NB4 (cell line): ENCODE measurements at regions not wholly inside any gene's neighbourhood (a gene's known extent, or its start where the extent isn't known, plus 50 kb on each side); places are given as distances from the start of the nearest gene placed in this dataset.
"Not testable (repeated sequence)": the region's sequence is repeated elsewhere in the genome, so short reads cannot be mapped to it uniquely, and the experiment has no call there.

Experiments used
- DNase-seq: peaks from one replicate; pipeline ENCODE4 v3.0.0; 2010; ENCODE audit warnings: low read depth
- H3K4me3 ChIP-seq: one replicate; pipeline ENCODE4 v1.5.1; 2011; ENCODE audit warnings: mild to moderate bottlenecking, low read depth, low read length, moderate library complexity
- MYC ChIP-seq: IDR thresholded peaks from 2 replicates; pipeline ENCODE4 v1.6.1; 2011; ENCODE audit warnings: low read depth, low read length
- POLR2A ChIP-seq: IDR thresholded peaks from 2 replicates; pipeline ENCODE4 v1.6.1; 2011; ENCODE audit warnings: mild to moderate bottlenecking; ENCODE audit not compliant: insufficient read length; ENCODE audit errors: extremely low read depth
- TF ChIP-seq, protein P1 (sequence below): IDR thresholded peaks from one replicate; pipeline ENCODE4 v1.5.1; 2012; ENCODE audit warnings: low read depth, low read length
- TF ChIP-seq, protein P2 (sequence below): IDR thresholded peaks from 2 replicates; pipeline ENCODE4 v1.6.1; 2011; ENCODE audit warnings: low read depth, low read length

DNA sequence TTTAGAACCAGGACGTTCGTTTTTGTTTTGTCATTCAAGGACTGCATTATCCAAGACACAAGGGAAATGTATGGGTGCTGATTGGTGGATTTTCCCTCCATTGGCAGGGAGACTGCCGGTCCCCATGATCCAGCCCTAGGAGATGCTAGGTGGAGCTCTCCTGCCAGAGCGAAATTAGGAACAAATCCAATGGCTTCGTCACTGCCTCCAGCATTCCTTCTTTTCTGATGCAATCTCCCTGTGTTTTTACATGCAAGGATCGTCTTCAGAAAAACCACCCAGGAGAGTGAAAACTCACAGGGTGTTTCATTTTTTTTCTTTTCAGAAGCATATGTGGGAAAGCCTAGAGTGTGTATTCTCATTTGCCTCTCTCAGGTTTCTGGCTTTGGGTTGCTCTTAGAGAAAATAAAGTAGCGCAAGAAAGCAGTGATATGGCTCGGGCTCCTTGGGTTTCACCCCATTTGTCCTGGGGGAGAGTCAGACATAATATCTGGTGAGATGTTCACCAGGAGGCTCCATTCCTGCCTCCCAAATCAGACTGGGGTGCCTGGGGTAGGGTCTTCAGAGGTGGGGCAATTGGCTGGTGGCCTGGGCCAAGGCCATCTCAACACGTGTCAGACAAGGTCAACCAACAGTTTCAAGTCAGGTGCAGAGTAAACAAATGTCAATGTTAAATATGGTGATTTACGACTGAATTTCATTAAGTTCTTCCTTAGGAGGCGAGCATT, 450.9 kb upstream of the MKI67 start:
- no peak overlapping the region for H3K4me3 ChIP-seq
- no peak for DNase-seq
- TF ChIP-seq MYC: no peak
- no peak for TF ChIP-seq POLR2A
- TF ChIP-seq, protein P1, sequence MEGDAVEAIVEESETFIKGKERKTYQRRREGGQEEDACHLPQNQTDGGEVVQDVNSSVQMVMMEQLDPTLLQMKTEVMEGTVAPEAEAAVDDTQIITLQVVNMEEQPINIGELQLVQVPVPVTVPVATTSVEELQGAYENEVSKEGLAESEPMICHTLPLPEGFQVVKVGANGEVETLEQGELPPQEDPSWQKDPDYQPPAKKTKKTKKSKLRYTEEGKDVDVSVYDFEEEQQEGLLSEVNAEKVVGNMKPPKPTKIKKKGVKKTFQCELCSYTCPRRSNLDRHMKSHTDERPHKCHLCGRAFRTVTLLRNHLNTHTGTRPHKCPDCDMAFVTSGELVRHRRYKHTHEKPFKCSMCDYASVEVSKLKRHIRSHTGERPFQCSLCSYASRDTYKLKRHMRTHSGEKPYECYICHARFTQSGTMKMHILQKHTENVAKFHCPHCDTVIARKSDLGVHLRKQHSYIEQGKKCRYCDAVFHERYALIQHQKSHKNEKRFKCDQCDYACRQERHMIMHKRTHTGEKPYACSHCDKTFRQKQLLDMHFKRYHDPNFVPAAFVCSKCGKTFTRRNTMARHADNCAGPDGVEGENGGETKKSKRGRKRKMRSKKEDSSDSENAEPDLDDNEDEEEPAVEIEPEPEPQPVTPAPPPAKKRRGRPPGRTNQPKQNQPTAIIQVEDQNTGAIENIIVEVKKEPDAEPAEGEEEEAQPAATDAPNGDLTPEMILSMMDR: no peak
- TF ChIP-seq, protein P2, sequence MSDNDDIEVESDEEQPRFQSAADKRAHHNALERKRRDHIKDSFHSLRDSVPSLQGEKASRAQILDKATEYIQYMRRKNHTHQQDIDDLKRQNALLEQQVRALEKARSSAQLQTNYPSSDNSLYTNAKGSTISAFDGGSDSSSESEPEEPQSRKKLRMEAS: no peak

DNA sequence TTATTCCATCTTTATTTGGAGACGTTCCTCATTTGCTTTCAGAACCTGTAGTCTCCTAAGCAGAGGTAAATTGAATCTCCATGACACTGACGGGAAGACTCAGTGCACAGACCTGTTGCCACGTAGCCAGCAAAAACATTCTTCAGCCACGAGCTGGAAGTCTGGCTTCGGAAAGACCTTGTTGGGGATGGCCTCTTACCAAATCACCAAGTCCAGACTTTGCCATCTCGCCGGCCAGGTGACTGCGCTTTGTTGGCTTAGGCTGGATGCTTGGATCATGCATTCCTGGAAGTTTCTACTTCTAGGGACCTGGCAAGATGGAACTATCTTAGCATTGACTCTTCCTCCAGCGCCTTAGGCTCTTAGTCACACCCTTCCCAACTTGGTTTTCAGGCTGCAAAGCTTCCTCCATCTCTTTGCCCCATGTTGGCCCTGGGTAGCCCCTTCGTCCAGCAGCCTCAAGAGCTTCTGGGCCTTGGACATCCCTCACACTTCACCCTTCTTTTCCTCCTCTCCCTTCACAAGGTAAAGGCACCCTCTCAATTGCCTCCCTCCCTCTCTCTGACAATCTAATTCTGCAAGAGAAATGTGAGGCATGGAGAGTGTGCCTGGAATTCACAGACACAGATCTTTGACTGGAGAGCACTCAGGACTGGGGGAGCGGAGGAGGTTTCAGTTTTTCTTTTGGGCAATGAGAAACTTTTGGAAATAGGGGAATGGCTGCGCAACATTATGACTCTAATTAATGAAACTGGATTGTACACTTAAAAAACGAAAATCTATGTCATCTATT, 451.9 kb upstream of the MKI67 start:
- TF ChIP-seq, protein P2: no peak
- TF ChIP-seq MYC: no peak
- TF ChIP-seq, protein P1: no peak
- TF ChIP-seq POLR2A: no peak
- no peak overlapping the region for H3K4me3 ChIP-seq
- DNase-seq: no peak

DNA sequence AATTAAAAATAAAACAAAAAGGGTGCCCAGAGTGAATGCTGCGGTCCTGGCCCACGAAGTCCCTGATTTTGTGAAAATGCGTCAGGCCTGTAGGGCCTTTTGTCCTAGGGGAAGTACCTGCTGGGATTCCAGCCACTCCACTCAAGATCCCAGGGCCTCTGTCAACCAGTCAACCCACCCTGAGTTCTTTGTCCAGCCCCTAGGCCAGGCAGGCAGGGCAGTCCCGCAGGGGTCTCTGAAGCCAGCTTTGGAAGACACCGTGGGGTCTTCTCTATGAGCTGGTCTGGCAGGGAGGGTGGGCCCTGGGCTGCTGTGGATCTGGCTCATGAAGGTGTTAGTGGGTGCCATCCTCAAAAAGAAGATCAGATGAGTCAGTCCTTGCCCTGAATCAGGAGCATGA, 452.5 kb upstream of the MKI67 start:
- no peak for DNase-seq
- no peak overlapping the region for H3K4me3 ChIP-seq
- TF ChIP-seq, protein P2: no peak
- TF ChIP-seq MYC: no peak
- TF ChIP-seq, protein P1: no peak
- TF ChIP-seq POLR2A: no peak

DNA sequence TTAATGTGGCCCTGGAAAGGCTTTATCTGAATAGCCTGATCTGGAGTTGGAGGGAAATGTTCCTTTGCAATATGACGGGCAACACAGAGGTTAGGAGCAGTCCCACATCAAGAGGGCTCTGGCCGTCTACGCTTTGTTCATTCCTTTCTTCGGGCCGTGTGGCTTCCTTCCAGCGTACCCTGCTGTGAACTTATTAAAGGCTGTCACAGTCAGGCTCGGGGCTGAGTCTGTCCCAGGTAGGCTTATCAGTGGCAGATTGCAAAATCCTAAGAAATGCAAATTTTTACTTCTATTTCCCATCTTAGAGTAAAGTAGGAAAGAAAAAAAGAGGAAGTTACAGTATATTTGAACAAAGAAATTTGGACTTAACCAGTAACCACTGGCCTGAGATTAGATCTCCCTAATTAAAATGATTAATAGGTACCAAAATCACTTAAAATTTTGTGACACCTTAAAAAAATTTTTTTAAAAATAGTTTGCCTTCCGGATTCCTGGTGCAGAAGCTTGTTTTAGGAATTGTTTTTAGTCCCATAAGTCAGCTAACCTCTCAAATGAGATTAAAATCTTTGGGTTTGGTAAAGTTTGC, 453.1 kb upstream of the MKI67 start:
- no peak overlapping the region for H3K4me3 ChIP-seq
- peak; percentile 5 for DNase-seq
- TF ChIP-seq POLR2A (no peak), MYC (no peak)
- TF ChIP-seq, protein P1: no peak
- TF ChIP-seq, protein P2: no peak

DNA sequence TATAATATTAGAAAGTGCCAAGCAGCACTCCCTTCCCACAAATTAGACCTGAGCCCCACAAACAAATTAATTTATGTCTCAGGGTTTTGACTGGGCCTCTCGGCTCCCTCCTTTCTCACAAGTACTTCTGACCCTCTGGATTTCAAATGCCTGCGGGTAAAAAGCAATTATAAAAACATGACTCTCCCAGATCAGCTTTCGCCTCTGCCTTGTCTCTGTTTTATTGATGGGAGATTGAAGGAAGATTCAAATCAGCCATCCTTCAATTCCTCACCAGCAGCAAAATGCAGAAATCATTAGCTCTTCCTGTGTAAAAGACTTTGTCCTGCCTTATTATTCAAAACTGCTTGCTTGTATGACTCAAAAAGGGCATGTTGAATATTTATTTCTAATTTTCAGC, 453.7 kb upstream of the MKI67 start:
- H3K4me3 ChIP-seq: no peak overlapping the region
- DNase-seq: no peak
- TF ChIP-seq, protein P1: no peak
- no peak for TF ChIP-seq POLR2A
- TF ChIP-seq, protein P2: no peak
- no peak for TF ChIP-seq MYC

DNA sequence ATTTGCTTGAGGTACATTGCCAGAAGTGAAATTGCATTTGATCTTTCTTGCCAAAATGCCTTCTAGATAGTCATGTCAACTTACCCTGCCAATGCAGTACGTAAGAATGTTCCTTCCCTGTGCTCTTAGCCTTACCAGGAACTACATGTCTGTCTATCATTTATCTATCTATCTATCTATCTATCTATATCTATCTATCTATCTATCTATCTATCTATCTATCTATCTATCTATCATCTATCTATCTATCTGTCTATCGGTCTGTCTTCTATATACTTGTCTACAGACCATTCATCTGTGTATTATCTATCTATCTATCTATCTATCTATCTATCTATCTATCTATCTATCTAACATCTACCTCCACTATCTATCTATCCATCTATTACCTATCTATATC, 456.9 kb upstream of the MKI67 start:
- not testable (repeated sequence) for H3K4me3 ChIP-seq, DNase-seq

DNA sequence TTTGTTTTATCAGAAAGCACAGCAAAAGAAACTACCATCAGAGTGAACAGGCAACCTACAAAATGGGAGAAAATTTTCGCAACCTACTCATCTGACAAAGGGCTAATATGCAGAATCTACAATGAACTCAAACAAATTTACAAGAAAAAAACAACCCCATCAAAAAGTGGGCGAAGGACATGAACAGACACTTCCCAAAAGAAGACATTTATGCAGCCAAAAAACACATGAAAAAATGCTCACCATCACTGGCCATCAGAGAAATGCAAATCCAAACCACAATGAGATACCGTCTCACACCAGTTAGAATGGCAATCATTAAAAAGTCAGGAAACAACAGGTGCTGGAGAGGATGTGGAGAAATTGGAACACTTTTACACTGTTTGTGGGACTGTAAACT, 460.4 kb upstream of the MKI67 start:
- not testable (repeated sequence) for H3K4me3 ChIP-seq, DNase-seq
